ENCODE measurements at regions not wholly inside any gene's neighbourhood (a gene's known extent, or its start where the extent isn't known, plus 50 kb on each side); places are given as distances from the start of the nearest gene placed in this dataset.
A peak's percentile ranks its signal among the peaks of the same experiment; 100 is the strongest.

DNA sequence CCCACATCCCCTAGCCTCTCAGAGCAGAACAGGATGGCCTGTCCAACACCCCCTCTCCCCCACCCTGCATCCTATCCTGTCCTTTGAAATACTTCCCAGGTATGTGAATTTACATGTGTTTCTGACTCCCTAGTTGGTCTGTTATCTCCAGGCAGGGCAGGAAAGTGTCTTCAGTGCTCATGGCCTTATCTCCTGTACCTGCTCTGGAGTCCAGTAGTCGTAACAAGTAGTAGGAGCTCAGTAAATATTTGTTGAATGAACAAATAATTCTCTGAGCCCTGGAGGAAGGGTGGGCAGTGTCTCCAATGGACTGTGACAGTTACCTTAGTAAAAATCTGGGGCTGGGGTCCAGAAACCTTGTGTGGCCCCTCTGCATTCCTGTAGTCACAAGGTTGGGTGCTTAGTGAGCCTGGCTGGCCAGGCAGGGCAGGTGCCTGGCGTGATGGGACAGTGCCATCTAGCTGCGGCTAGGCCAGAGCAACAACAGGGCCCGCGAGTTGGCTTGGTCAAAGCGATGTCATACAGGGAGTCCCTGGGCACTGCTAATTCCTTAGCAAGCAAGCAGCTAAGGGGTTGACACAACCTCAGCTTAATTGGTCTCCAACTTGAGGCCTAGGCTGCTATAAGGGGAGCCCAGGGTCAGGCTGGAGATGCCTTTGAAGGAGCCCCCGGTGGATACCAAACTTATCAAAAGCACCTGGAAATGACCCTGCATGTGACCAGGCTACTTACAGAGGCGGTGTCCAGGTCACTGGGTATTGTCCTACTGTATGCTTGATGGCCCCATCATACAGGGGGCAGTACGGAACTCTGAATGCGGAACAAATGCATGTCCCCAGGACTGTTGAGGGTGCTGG, 89.0 kb upstream of the PPM1J start:
- no peak for TF ChIP-seq POLR2AphosphoS5 (IDR thresholded peaks at IDR 0.05)
- TF ChIP-seq, protein P1, sequence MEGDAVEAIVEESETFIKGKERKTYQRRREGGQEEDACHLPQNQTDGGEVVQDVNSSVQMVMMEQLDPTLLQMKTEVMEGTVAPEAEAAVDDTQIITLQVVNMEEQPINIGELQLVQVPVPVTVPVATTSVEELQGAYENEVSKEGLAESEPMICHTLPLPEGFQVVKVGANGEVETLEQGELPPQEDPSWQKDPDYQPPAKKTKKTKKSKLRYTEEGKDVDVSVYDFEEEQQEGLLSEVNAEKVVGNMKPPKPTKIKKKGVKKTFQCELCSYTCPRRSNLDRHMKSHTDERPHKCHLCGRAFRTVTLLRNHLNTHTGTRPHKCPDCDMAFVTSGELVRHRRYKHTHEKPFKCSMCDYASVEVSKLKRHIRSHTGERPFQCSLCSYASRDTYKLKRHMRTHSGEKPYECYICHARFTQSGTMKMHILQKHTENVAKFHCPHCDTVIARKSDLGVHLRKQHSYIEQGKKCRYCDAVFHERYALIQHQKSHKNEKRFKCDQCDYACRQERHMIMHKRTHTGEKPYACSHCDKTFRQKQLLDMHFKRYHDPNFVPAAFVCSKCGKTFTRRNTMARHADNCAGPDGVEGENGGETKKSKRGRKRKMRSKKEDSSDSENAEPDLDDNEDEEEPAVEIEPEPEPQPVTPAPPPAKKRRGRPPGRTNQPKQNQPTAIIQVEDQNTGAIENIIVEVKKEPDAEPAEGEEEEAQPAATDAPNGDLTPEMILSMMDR (IDR thresholded peaks at IDR 0.05), result peak in 2 of 3 donors; percentile 44 to 73
